Adrenal gland (tissue), 9 donors: ENCODE measurements at regions not wholly inside any gene's neighbourhood (a gene's known extent, or its start where the extent isn't known, plus 50 kb on each side); places are given as distances from the start of the nearest gene placed in this dataset.

ENCODE experiments used
- DNase-seq, 7 donors: peaks; one replicate each; pipeline ENCODE4 v3.0.0-alpha.2; 2019 to 2020
- H3K27ac ChIP-seq, 5 donors: fragments of 200-600 bp; sonication (generic) in 4 of 5; 1 replicate in 3 of 5; 2 replicates in 2 of 5; pipeline versions ENCODE4 v1.5.1 to v1.8.0; 2016 to 2020; ENCODE audit warnings: mild to moderate bottlenecking in 1 of 5
- H3K27me3 ChIP-seq: fragments of 200-600 bp; 2 replicates; pipeline ENCODE4 v1.8.0; 2021
- H3K36me3 ChIP-seq, 2 donors: fragments of 200-600 bp; replicated peaks in 1 of 2; 1 replicate in 1 of 2; 2 replicates in 1 of 2; pipeline versions ENCODE4 v1.5.1 to v1.8.0; 2018 to 2022
- H3K4me1 ChIP-seq, 2 donors: fragments of 200-600 bp; replicated peaks in 1 of 2; 1 replicate in 1 of 2; 2 replicates in 1 of 2; pipeline versions ENCODE4 v1.5.1 to v1.8.0; 2018 to 2021
- H3K4me3 ChIP-seq, 4 donors: fragments of 200-600 bp; sonication (generic) in 3 of 4; one replicate each; pipeline ENCODE4 v1.5.1; 2016 to 2018
- H3K9me3 ChIP-seq, 3 donors: fragments of 200-600 bp; sonication (generic) in 1 of 3; replicated peaks in 1 of 3; 1 replicate in 2 of 3; 2 replicates in 1 of 3; pipeline versions ENCODE4 v1.5.1 to v1.8.0; 2016 to 2021
- POLR2A ChIP-seq, 2 donors: fragments of 450-650 bp; IDR thresholded peaks; one replicate each; pipeline ENCODE4 v1.6.1; 2017; ENCODE audit warnings: antibody characterized with exemption in 2 of 2, mild to moderate bottlenecking in 2 of 2, moderate library complexity in 1 of 2
- WGBS, 4 donors: extraction: QIAGEN DNeasy Blood & Tissue Kit in 2 of 4; methylation state at CpG; one replicate each; pipeline versions ENCODE4 v1.1.5 to v1.1.7; 2013 to 2017; 5-methylcytosine and 5-hydroxymethylcytosine counted together
- intact Hi-C, 2 donors: fragments of 100-400 bp; cut with DNase I; formaldehyde crosslinking; loops; one replicate each; pipeline versions ENCODE4 v1.14.1 to v1.15.0; 2022 to 2023
- TF ChIP-seq, protein P1 (sequence below), 6 experiments: fragments of 450-650 bp in 4 of 6; fragments of 200-600 bp in 2 of 6; sonication (generic) in 1 of 6; IDR thresholded peaks; 1 replicate in 5 of 6; 2 replicates in 1 of 6; pipeline versions ENCODE4 v1.5.1 to v1.8.0; 2016 to 2021; ENCODE audit warnings: antibody characterized with exemption in 6 of 6, mild to moderate bottlenecking in 2 of 6, moderate library complexity in 1 of 6
- donor health status: healthy with polysubstance abuse.
- donor health status: Bipolar disorder and iron deficiency.
- donor health status: DM: yes; HTN: yes; CAD: no.
- donor health status: DM: no; HTN: no; CAD: no.
- donor health status: DM: no; HTN: no; CAD: no.

DNA sequence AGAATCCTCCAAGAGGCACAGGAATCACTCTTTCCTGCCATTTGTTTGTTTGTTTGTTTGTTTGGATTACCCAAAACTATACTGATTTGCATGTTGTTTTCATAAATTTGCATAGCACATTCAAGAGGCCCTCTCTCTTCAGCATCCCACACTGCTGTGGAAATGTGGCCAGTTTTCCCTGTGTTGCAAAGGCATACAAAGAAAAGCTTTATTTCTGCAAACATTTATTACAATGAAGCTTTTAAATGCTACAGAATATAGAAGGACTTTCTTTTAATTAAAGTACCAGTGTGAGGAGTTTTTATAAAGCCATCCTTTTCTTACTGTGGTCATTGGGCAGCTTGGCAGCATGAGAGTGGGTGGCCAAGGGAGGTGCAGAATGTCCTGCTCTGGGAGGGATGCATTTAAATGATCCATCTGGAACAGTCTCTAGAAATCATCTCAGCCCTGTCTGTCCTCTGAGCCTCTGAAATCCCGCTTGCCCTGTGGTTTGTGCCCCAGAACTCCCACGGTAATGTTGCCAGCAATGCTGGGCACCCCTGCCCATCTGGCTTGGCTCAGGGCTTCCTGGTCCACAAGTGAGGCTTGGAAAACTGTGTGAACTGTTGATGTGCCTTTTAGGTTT is 356.8 kb upstream of the KIF2A start:
- Histone ChIP-seq H3K4me1 (no peaks in the 10 kb centered on the region), H3K36me3 (no peaks in the 10 kb centered on the region), H3K27me3 (no peaks in the 10 kb centered on the region), H3K4me3 (no peak overlapping the region), H3K9me3 (no peaks in the 10 kb centered on the region), H3K27ac (no peak overlapping the region)
- 53 to 83% (median 75%) methylated on average over 1 to 2 of the region's 2 CpGs for WGBS, 4 donors
- no peak for TF ChIP-seq POLR2A (IDR thresholded peaks at IDR 0.05)
- TF ChIP-seq, protein P1, sequence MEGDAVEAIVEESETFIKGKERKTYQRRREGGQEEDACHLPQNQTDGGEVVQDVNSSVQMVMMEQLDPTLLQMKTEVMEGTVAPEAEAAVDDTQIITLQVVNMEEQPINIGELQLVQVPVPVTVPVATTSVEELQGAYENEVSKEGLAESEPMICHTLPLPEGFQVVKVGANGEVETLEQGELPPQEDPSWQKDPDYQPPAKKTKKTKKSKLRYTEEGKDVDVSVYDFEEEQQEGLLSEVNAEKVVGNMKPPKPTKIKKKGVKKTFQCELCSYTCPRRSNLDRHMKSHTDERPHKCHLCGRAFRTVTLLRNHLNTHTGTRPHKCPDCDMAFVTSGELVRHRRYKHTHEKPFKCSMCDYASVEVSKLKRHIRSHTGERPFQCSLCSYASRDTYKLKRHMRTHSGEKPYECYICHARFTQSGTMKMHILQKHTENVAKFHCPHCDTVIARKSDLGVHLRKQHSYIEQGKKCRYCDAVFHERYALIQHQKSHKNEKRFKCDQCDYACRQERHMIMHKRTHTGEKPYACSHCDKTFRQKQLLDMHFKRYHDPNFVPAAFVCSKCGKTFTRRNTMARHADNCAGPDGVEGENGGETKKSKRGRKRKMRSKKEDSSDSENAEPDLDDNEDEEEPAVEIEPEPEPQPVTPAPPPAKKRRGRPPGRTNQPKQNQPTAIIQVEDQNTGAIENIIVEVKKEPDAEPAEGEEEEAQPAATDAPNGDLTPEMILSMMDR (IDR thresholded peaks at IDR 0.05) = no peak
- intact Hi-C loops = no loop called here
- DNase-seq = no peak

DNA sequence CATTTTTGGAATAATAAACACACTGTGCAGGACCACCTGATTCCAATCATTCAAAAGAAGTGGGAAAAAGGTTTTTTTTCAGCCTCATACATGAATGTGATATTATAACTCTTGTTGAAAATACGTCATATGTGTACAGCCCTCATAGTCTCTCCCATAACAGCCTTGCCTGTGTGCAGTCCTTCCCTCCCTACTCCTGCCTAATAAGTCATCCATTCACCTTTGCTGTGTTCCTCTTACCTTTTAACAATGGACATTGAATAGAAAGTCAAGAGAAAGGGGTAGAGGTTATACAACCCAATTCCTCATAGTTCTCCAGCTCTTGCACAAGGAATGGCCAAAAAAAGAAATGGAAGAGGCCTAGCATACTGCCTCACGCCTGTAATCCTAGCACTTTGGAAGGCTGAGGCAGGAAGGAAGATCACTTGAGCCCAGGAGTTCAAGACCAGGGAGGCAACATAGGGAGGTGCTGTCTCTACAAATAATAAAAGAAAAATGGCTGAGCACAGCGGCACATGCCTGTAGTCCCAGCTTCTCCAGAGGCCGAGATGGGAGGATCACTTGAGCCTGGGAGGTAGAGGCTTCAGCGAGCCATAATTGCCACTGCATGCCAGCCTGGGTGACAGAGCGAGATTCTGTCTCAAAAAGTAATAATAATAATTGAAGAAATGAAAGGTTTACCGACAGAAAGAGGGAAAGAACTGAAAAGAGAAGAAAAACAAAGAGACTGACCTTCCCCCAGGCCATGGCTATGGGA is 356.1 kb upstream of the KIF2A start:
- Histone ChIP-seq H3K27me3 (no peaks in the 10 kb centered on the region), H3K4me3 (no peak overlapping the region), H3K4me1 (no peaks in the 10 kb centered on the region), H3K27ac (no peak overlapping the region), H3K36me3 (no peaks in the 10 kb centered on the region), H3K9me3 (no peaks in the 10 kb centered on the region)
- intact Hi-C loops = no loop called here
- no peak for TF ChIP-seq POLR2A (IDR thresholded peaks at IDR 0.05)
- TF ChIP-seq, protein P1 (IDR thresholded peaks at IDR 0.05) = no peak
- DNase-seq = no peak
- 90 to 92% (median 91%) methylated on average over 7 of the region's 7 CpGs for WGBS, 4 donors

DNA sequence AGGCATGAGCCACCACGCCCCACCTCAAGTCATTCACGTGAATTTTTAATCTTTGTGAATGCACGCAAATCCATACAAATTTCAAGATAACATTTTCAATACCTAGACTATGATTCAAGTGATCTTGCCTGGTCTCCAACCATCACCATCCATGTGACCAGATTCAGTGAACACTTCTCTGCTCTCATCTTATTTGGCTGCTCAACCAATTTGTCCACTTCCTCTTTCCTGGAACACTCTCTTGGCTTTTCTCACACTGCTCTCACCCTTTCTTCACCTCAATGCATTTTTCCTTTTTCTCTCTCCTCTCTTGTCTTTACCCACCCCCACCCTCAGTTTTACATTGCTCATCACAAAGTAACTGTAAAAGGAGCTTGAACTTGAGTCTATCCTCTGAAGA is 354.7 kb upstream of the KIF2A start:
- DNase-seq = no peak
- H3K27ac ChIP-seq = no peak overlapping the region
- intact Hi-C loops = no loop called here
- WGBS, 4 donors = 86 to 93% (median 91%) methylated on average over 3 of the region's 3 CpGs
- H3K4me3 ChIP-seq = no peak overlapping the region
- no peaks in the 10 kb centered on the region for H3K27me3 ChIP-seq
- H3K9me3 ChIP-seq = no peaks in the 10 kb centered on the region
- no peaks in the 10 kb centered on the region for H3K36me3 ChIP-seq
- TF ChIP-seq, protein P1 (IDR thresholded peaks at IDR 0.05) = no peak
- no peak for TF ChIP-seq POLR2A (IDR thresholded peaks at IDR 0.05)
- no peaks in the 10 kb centered on the region for H3K4me1 ChIP-seq

DNA sequence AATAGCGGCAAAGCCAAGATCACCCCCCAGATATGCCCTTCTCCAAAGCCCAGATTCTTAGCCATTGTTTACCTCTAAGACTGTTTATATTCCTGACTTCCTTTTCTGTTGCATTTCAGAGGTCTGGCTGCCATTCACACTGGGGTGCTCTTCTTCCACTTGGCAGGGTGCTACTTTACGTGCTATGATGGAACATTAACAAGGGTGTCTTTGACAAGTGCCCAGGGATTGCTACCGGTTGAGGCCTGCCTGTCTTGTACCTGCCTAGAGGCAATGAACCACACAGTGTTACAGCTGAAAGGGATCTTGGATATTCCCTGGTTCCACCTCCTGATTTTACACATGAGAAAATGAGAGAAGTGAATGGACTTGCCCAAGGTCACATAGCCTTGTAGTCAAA is 352.1 kb upstream of the KIF2A start:
- Histone ChIP-seq H3K27me3 (no peaks in the 10 kb centered on the region), H3K27ac (no peak overlapping the region), H3K4me3 (no peak overlapping the region), H3K4me1 (no peaks in the 10 kb centered on the region), H3K9me3 (no peaks in the 10 kb centered on the region), H3K36me3 (no peaks in the 10 kb centered on the region)
- no peak for TF ChIP-seq POLR2A (IDR thresholded peaks at IDR 0.05)
- TF ChIP-seq, protein P1 (IDR thresholded peaks at IDR 0.05) = no peak
- no peak for DNase-seq
- WGBS, 4 donors = 66 to 83% (median 79%) methylated on average over 3 of the region's 3 CpGs
- intact Hi-C loops = no loop called here
